ENCODE measurements at regions not wholly inside any gene's neighbourhood (a gene's known extent, or its start where the extent isn't known, plus 50 kb on each side); places are given as distances from the start of the nearest gene placed in this dataset.

DNA sequence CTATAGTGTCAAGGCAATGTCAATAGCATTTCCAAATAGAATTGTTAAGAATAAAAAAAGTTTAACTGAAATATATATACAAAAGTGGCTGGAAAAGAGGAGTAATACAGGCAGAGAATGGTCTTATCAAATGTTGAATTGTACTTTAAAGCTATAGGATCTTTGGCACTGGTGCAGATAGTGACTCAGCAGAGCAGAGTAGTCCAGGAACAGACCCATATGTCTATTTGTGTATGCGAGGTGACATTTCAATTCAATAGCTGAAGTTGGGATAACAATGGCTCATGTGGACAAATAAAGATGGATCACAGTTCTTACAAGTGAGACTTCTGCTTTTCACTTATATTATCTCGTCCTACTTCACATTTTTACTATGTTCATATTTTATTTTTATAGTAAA lies 543.0 kb upstream of the B3GALT2 start:
- no peak for DNase-seq (ENCODE audit: low read depth, low spot score)

DNA sequence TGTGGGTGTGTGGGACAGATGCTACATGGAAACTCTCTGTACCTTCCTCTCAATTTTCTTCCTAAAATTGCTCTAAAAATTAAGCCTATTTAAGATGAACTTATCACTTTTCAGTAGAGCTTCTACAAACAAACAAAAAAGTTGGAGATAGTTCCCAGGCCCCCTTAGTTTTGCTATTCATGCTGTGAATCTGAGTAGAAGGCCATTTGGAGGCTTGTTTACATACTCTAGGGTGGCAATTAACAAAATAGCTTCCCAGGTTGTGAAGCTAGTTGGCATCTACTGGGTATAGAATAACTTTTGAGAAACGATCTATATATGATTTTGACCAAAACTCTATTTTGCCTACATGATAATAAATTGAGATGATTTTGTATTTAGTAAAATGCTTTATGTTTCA lies 541.4 kb upstream of the B3GALT2 start:
- no peak for DNase-seq (ENCODE audit: low read depth, low spot score)
- H3K4me3 ChIP-seq (ENCODE audit: low read length) = no peak overlapping the region

More for the DNA sequence above, 543.0 kb upstream of the B3GALT2 start:
- H3K4me3 ChIP-seq (ENCODE audit: low read length) = no peak overlapping the region

- DNase-seq (ENCODE audit: low read depth, low spot score) = no peak
- no peak overlapping the region for H3K4me3 ChIP-seq (ENCODE audit: low read length)
Measured at GRCh38 chr1:193726722-193727121, 540.3 kb upstream of the B3GALT2 start.

DNA sequence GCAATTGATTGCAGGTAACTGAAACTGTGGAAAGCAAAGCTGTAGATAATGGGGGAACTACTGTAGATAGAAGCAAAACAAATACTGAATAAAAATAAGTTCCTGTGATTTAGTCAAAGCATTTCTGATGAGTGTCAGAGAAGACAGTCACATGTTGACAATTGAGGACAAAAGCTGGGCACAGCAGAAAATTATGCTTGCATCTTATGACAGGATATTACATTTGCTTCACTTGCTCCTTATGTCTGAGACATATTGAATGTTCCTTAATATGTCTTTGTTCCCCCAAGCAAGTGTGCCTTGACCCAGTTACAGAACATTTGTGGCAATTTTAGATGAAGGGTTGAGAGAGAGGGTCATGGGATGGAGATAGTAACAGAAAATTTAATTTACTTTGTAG lies 526.0 kb upstream of the B3GALT2 start:
- no peak for DNase-seq (ENCODE audit: low read depth, low spot score)

GRCh38 chr1:193709607-193710006 lies 523.2 kb upstream of the B3GALT2 start:
- no peak overlapping the region for H3K4me3 ChIP-seq (ENCODE audit: low read length)
- DNase-seq (ENCODE audit: low read depth, low spot score) = no peak

More for the DNA sequence above, 526.0 kb upstream of the B3GALT2 start:
- H3K4me3 ChIP-seq (ENCODE audit: low read length) = no peak overlapping the region

GRCh38 chr1:193707271-193708021 lies 521.0 kb upstream of the B3GALT2 start:
- DNase-seq (ENCODE audit: low read depth, low spot score) = no peak

GRCh38 chr1:193706766-193707165 lies 520.4 kb upstream of the B3GALT2 start:
- no peak for DNase-seq (ENCODE audit: low read depth, low spot score)
- H3K4me3 ChIP-seq (ENCODE audit: low read length) = no peak overlapping the region

More at GRCh38 chr1:193707271-193708021, 521.0 kb upstream of the B3GALT2 start:
- no peak overlapping the region for H3K4me3 ChIP-seq (ENCODE audit: low read length)

DNA sequence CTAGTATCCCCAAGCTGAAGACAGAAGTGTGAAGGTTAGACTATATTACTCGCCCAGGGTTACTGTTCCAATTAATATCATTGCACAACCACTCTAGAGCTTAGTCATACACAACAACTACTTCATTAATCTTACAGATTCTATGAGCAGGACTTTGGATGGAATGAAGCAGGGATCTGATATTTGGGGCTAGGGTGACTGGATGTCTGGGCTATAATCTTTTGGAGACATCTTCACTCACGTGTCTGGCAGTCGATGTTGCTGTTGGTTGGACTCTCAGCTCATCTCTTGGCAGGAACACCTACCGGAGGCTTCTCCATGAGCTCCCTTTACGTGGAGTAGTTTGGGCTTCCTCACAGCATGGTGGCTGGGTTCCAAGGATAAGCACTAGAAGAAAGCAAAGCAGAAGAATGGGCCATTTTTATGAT lies 519.2 kb upstream of the B3GALT2 start:
- no peak for DNase-seq (ENCODE audit: low read depth, low spot score)
- H3K4me3 ChIP-seq (ENCODE audit: low read length) = no peak overlapping the region

GRCh38 chr1:193703655-193704054 lies 517.2 kb upstream of the B3GALT2 start:
- H3K4me3 ChIP-seq (ENCODE audit: low read length) = no peak overlapping the region

DNA sequence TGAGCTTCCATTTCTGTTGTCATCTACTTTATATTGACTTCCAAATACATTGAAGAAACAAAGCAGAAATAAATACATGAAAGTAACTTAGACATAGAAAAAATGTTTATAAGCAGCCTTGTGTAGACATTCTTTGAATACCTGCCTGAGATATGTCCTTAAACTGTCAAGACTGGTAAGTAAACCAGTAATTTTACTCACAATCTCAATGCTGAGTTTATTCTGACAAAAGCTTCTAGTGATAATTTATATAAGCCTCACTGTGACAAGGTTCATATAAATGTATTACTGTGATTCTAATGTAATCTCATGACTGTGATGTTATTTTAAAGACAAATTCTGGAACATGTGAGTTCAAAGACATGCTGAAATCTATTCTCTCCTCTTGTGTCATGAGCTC lies 516.7 kb upstream of the B3GALT2 start:
- no peak for DNase-seq (ENCODE audit: low read depth, low spot score)
- no peak overlapping the region for H3K4me3 ChIP-seq (ENCODE audit: low read length)

More at GRCh38 chr1:193703655-193704054, 517.2 kb upstream of the B3GALT2 start:
- no peak for DNase-seq (ENCODE audit: low read depth, low spot score)

DNA sequence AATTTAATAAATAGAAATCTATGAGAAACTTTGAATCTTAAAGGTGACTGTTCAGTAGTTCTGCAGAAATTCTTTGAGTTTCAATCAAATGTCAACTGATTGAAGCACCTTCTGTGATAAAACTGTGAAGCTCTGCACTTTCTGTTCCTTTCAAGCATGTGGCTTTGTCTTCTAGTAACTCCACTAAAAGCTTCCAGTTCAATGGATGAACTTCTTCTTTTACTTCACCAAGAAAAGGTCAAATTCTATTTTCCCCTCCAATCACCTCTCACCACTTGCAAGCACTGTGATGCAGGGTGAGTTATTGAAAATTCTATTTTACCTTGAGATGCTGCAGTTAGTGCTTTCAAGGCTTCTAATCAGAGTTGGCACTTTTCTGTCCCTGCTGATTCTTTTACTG lies 515.3 kb upstream of the B3GALT2 start:
- no peak overlapping the region for H3K4me3 ChIP-seq (ENCODE audit: low read length)
- no peak for DNase-seq (ENCODE audit: low read depth, low spot score)

DNA sequence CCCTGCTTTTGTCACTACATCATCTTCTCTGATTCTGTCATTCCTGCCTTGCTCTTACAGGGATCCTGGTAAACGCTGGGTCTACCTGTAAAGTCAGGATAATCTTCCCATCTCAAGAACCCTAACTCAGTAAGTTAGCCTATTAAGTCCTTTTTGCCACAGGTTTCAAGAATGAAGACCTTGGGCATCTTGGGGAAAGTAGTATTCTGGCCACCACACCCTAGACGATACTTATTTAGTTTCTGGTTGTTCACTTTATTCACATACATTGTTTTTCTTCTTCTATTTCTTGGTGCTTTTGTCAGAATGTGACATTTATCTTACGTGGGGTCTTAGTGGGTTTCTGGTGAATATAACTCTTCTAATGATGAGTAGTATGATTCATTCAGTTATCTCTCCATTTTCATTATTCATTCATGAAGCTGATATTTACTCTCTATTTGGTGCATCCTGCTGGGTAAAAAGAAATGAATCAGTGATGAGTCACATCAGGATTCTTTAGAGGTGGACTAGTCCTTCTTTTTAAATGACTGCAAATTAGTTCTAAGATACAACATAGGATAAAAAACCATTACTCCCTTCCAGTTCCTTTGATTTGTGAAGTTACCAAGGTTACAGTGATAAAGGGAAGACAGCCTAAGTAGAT lies 514.4 kb upstream of the B3GALT2 start:
- no peak for DNase-seq (ENCODE audit: low read depth, low spot score)
- H3K4me3 ChIP-seq (ENCODE audit: low read length) = no peak overlapping the region

DNA sequence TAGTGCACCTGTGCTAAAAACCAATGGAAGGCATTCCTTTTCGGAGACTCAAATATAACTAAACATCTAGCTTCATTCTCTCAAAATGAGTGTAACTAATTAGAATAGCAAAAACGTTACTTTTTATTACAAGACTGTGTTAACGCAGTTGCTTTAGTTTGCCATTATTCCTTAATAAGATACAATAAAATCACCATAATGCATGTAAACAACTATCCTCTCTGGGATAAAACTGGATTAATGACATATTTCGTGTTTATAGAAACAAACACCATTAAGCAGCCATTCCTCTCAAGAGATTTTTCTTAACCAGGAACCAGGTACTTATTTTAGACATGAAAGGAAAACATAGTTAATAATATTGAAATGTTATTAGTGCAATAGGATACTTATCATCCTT lies 512.8 kb upstream of the B3GALT2 start:
- no peak overlapping the region for H3K4me3 ChIP-seq (ENCODE audit: low read length)
- no peak for DNase-seq (ENCODE audit: low read depth, low spot score)

DNA sequence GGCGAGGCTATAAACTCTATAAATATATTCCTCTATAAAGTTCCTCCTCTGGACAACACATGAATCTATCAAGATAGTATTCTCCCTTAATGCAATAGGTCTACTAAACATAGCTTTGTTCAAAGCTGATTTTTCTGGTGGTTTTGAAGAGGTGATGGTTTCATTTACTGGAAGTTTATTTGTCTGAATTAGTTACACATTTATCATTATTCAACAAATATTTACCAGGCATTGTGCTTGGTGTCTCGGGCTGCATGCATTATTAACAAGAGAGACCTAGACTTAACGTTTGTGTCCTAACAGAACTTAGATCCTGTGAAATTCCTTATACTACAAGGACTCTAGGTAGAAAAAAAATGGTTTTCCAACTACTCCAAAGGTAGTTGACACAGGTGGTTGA lies 511.4 kb upstream of the B3GALT2 start:
- no peak overlapping the region for H3K4me3 ChIP-seq (ENCODE audit: low read length)
- no peak for DNase-seq (ENCODE audit: low read depth, low spot score)

DNA sequence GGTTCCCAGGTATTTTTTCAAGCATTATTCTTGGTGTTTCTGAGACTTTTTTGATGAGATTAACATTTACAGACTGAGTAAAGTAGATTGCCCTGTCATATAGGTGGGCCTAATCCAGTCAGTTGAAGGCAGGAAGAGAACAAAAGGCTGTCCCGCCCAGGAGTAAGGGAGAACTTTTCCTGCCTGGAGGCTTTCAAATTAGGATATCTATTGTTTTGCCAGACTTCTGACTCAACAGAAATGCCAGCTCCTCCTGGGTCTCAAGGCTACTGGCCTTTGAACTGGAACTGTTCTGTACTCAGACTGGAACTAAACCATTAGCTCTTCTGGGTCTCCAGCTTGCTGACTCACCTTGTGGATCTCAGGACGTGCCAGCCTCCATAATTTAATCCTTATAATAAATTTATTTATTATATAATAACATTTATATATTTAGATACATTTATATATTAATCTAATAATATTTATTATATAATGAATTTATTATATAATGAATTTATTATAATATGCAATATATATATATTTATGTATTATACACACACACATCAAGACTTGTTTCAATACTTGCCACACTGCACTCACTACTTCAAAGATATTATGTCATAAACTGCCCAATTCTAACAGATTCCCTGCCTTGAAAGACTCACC lies 510.8 kb upstream of the B3GALT2 start:
- no peak for DNase-seq (ENCODE audit: low read depth, low spot score)
- H3K4me3 ChIP-seq (ENCODE audit: low read length) = no peak overlapping the region

GRCh38 chr1:193694741-193695140 lies 508.3 kb upstream of the B3GALT2 start:
- DNase-seq (ENCODE audit: low read depth, low spot score) = no peak

GRCh38 chr1:193685986-193686385 lies 499.6 kb upstream of the B3GALT2 start:
- no peak for DNase-seq (ENCODE audit: low read depth, low spot score)

More at GRCh38 chr1:193694741-193695140, 508.3 kb upstream of the B3GALT2 start:
- H3K4me3 ChIP-seq (ENCODE audit: low read length) = no peak overlapping the region

DNA sequence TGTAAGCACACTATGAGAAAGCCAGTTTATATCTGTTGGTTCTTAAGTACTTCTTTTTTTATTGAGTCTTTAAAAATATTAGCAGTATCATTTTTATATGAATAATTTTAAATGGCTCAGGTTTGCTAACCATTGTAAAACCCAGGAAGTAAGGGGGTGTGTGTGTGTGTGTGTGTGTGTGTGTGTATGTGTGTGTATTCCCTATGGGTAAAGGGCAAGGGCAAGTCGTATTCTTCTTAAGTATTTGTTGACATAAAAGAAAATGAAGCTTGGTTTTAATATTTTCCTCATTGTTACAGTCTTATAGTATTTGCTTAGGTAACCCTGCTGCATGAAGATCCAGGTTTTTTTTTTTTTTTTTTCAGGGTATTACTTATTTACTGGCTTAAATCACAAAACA lies 495.0 kb upstream of the B3GALT2 start:
- no peak overlapping the region for H3K4me3 ChIP-seq (ENCODE audit: low read length)
- no peak for DNase-seq (ENCODE audit: low read depth, low spot score)

More at GRCh38 chr1:193685986-193686385, 499.6 kb upstream of the B3GALT2 start:
- H3K4me3 ChIP-seq (ENCODE audit: low read length) = no peak overlapping the region

GRCh38 chr1:193680924-193681316 lies 494.5 kb upstream of the B3GALT2 start:
- no peak for DNase-seq (ENCODE audit: low read depth, low spot score)
- H3K4me3 ChIP-seq (ENCODE audit: low read length) = no peak overlapping the region

DNA sequence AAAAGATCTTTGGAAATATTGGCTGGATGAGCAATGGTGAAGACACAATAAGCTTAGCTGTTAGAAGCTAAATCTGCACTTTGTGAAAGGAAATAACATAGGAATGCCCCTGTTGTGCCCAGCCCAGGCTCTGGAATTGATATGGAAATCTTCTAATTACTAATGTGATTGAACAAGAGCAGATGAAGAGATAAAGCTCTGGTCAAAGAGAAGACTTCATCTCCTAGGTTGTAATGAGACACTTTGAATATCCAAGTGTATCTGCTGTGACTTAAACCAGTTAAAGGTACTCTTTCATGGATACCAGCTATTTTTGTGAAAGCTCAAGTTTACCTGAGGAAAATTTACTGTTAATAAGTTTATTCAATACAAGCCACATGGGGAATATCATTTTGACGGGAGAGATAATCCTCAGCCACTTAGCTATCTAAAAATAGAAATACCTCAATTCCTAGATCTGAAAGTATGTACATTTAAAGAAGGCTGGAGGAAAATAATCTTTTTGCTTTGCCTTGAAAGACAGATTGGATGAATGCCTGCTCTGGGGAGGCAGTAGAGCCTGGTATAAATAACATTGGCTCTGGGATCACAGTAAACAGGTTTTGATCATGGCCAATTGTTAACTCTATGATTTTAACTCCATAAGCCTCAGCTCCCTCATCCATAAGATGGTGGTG lies 494.0 kb upstream of the B3GALT2 start:
- H3K4me3 ChIP-seq (ENCODE audit: low read length) = no peak overlapping the region
- DNase-seq (ENCODE audit: low read depth, low spot score) = no peak

Data from Jurkat, Clone E6-1 (cell line).